ENCODE measurements at regions not wholly inside any gene's neighbourhood (a gene's known extent, or its start where the extent isn't known, plus 50 kb on each side); places are given as distances from the start of the nearest gene placed in this dataset.
A peak's percentile ranks its signal among the peaks of the same experiment; 100 is the strongest.

GRCh38 chr20:48406912-48407340, 420.9 kb downstream of the PREX1 start:
- Mint-ChIP-seq H3K27me3 (ENCODE audit: low read depth in 3 of 3) (peaks cover 10 to 14% (median 14%) of the 10 kb centered on the region in 3 donors), H3K27ac (no peak overlapping the region), H3K4me3 (no peak overlapping the region), H3K4me1 (no peaks in the 10 kb centered on the region), H3K36me3 (no peaks in the 10 kb centered on the region), H3K9me3 (peaks cover 0 to 2% (median 0%) of the 10 kb centered on the region in 7 donors)
- no peak for DNase-seq
- no peaks in the 10 kb centered on the region for H4K20me1 ChIP-seq (ENCODE audit: insufficient read depth, low read length)
- H3K27me3 ChIP-seq (ENCODE audit: control insufficient read depth in 2 of 2, insufficient read depth in 2 of 2, low read length in 2 of 2), result no peaks in the 10 kb centered on the region
- H3K9me3 ChIP-seq (replicated peaks in 1 of 2; ENCODE audit: control insufficient read depth in 1 of 2, insufficient read depth in 1 of 2, low read length in 2 of 2), result no peaks in the 10 kb centered on the region
- H3K4me3 ChIP-seq (replicated peaks in 1 of 3; ENCODE audit: low read depth in 2 of 3, low read length in 3 of 3), result no peak overlapping the region
- H3K4me1 ChIP-seq (ENCODE audit: control insufficient read depth in 1 of 2, insufficient read depth in 2 of 2, low read length in 2 of 2), result no peaks in the 10 kb centered on the region
- no peak overlapping the region for H2AFZ ChIP-seq (ENCODE audit: insufficient read depth, low read depth, low read length, poor library complexity, severe bottlenecking)
- H3K36me3 ChIP-seq (replicated peaks in 1 of 2; ENCODE audit: control insufficient read depth in 1 of 2, insufficient read depth in 2 of 2, low read length in 2 of 2), result no peaks in the 10 kb centered on the region
- no peak for TF ChIP-seq CTCF (IDR thresholded peaks at IDR 0.05)
- 92% methylated on average over 2 of the region's 5 CpGs for WGBS (ENCODE audit: insufficient coverage)
- H3K79me2 ChIP-seq (ENCODE audit: insufficient read depth, low read length), result no peaks in the 10 kb centered on the region
- H3K4me2 ChIP-seq (replicated peaks; ENCODE audit: extremely low read depth, low read length, poor library complexity, severe bottlenecking), result no peak overlapping the region
- no peak overlapping the region for H3K27ac ChIP-seq (ENCODE audit: low read depth in 1 of 2, low read length in 2 of 2)
- no peak overlapping the region for H3K9ac ChIP-seq (ENCODE audit: insufficient read depth, low read length, poor library complexity, severe bottlenecking)
- intact Hi-C loops (cut with micrococcal nuclease), result no loop called here

- Histone ChIP-seq H3K27me3 (ENCODE audit: control insufficient read depth in 2 of 2, insufficient read depth in 2 of 2, low read length in 2 of 2) (no peaks in the 10 kb centered on the region), H3K36me3 (replicated peaks in 1 of 2; ENCODE audit: control insufficient read depth in 1 of 2, insufficient read depth in 2 of 2, low read length in 2 of 2) (no peaks in the 10 kb centered on the region), H4K20me1 (ENCODE audit: insufficient read depth, low read length) (no peaks in the 10 kb centered on the region), H3K4me1 (ENCODE audit: control insufficient read depth in 1 of 2, insufficient read depth in 2 of 2, low read length in 2 of 2) (no peaks in the 10 kb centered on the region), H3K9ac (ENCODE audit: insufficient read depth, low read length, poor library complexity, severe bottlenecking) (no peak overlapping the region), H3K4me3 (replicated peaks in 1 of 3; ENCODE audit: low read depth in 2 of 3, low read length in 3 of 3) (no peak overlapping the region), H3K79me2 (ENCODE audit: insufficient read depth, low read length) (no peaks in the 10 kb centered on the region), H3K4me2 (replicated peaks; ENCODE audit: extremely low read depth, low read length, poor library complexity, severe bottlenecking) (no peak overlapping the region), H3K9me3 (replicated peaks in 1 of 2; ENCODE audit: control insufficient read depth in 1 of 2, insufficient read depth in 1 of 2, low read length in 2 of 2) (no peaks in the 10 kb centered on the region), H3K27ac (ENCODE audit: low read depth in 1 of 2, low read length in 2 of 2) (no peak overlapping the region), H2AFZ (ENCODE audit: insufficient read depth, low read depth, low read length, poor library complexity, severe bottlenecking) (no peak overlapping the region)
- no peak for DNase-seq
- Mint-ChIP-seq H3K27me3 (ENCODE audit: low read depth in 3 of 3) (peaks cover 10 to 14% (median 12%) of the 10 kb centered on the region in 3 donors), H3K9me3 (peaks cover 0 to 2% (median 0%) of the 10 kb centered on the region in 7 donors), H3K4me1 (no peaks in the 10 kb centered on the region), H3K27ac (peak overlapping the region in 1 of 7 donors; percentile 1), H3K36me3 (no peaks in the 10 kb centered on the region), H3K4me3 (no peak overlapping the region)
- no peak for TF ChIP-seq CTCF (IDR thresholded peaks at IDR 0.05)
- 100% methylated on average over 2 of the region's 4 CpGs for WGBS (ENCODE audit: insufficient coverage)
- intact Hi-C loops (cut with micrococcal nuclease), result no loop called here
Measured at GRCh38 chr20:48406498-48406897, 421.3 kb downstream of the PREX1 start.

Measured in CD14-positive monocyte (primary cell).